Testis (tissue), 2 donors: ENCODE measurements at regions not wholly inside any gene's neighbourhood (a gene's known extent, or its start where the extent isn't known, plus 50 kb on each side); places are given as distances from the start of the nearest gene placed in this dataset.

Source experiments
- DNase-seq: peaks from one replicate; pipeline ENCODE4 v3.0.0-alpha.2; 2019
- H3K27ac ChIP-seq, 2 donors: fragments of 200-600 bp; sonication (generic); one replicate each; pipeline ENCODE4 v1.5.1; 2019
- H3K27me3 ChIP-seq: fragments of 200-600 bp; sonication (generic); one replicate; pipeline ENCODE4 v1.5.1; 2019
- H3K36me3 ChIP-seq: fragments of 200-600 bp; sonication (generic); one replicate; pipeline ENCODE4 v1.5.1; 2017; ENCODE audit warnings: low read depth; ENCODE audit errors: missing control alignments
- H3K4me1 ChIP-seq: fragments of 200-600 bp; sonication (generic); one replicate; pipeline ENCODE4 v1.5.1; 2019
- H3K4me3 ChIP-seq, 2 donors: fragments of 200-600 bp; sonication (generic); one replicate each; pipeline ENCODE4 v1.5.1; 2017 to 2019
- H3K9me3 ChIP-seq: fragments of 200-600 bp; sonication (generic); one replicate; pipeline ENCODE4 v1.5.1; 2017
- POLR2A ChIP-seq: fragments of 450-650 bp; IDR thresholded peaks from one replicate; pipeline ENCODE4 v1.6.1; 2017; ENCODE audit warnings: antibody characterized with exemption, mild to moderate bottlenecking, moderate library complexity
- WGBS, 2 donors: methylation state at CpG; one replicate each; pipeline ENCODE4 v1.1.5; 2018; 5-methylcytosine and 5-hydroxymethylcytosine counted together
- intact Hi-C: fragments of 100-400 bp; cut with DNase I; formaldehyde crosslinking; loops from one replicate; pipeline ENCODE4 v1.15.1; 2023; ENCODE audit warnings: low total_unique reads
- TF ChIP-seq, protein P1 (sequence below), 3 experiments: fragments of 450-650 bp in 2 of 3; fragments of 200-600 bp in 1 of 3; sonication (generic) in 1 of 3; IDR thresholded peaks; one replicate each; pipeline ENCODE4 v1.5.1; 2016 to 2019; ENCODE audit warnings: antibody characterized with exemption in 3 of 3, mild to moderate bottlenecking in 2 of 3, moderate library complexity in 1 of 3

DNA sequence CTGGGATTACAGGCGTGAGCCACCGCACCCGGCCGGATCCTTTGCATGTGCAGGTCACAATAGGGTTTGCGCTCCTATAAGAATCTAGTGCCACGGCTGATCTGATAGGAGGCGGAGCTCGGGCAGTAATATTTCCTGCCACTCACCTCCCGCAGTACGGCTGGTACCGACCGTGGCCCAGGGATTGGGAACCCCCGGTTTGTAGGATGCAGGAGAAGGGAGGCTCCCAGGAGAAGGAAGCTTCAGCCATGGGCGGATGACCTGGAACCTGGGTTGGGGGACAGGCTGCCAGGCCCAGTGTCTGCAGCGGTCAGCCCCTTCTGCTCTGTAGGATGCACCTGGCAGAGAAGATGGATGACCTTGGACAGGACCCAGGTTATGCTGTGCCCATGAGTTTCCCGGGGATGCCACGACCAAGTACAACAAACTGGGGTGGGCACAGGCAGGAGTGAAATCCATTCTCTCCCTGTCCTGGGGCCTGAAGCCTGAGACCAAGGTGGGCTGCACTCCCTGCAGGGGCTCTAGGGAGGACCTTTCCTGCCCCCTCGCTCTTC is 818.9 kb downstream of the BRD1 start:
- DNase-seq, result peak; percentile 9
- WGBS, 2 donors, result 79 to 94% methylated on average over 12 to 18 of the region's 18 CpGs

GRCh38 chr22:49007013-49007653 is 820.5 kb downstream of the BRD1 start:
- no peak overlapping the region for H3K27ac ChIP-seq
- DNase-seq, result peak; percentile 37
- 51 to 55% methylated on average over 4 to 12 of the region's 12 CpGs for WGBS, 2 donors
- no peak overlapping the region for H3K4me3 ChIP-seq
- no peaks in the 10 kb centered on the region for H3K9me3 ChIP-seq
- H3K27me3 ChIP-seq, result no peaks in the 10 kb centered on the region
- H3K36me3 ChIP-seq, result no peaks in the 10 kb centered on the region
- intact Hi-C loops, result no loop called here
- TF ChIP-seq, protein P1, sequence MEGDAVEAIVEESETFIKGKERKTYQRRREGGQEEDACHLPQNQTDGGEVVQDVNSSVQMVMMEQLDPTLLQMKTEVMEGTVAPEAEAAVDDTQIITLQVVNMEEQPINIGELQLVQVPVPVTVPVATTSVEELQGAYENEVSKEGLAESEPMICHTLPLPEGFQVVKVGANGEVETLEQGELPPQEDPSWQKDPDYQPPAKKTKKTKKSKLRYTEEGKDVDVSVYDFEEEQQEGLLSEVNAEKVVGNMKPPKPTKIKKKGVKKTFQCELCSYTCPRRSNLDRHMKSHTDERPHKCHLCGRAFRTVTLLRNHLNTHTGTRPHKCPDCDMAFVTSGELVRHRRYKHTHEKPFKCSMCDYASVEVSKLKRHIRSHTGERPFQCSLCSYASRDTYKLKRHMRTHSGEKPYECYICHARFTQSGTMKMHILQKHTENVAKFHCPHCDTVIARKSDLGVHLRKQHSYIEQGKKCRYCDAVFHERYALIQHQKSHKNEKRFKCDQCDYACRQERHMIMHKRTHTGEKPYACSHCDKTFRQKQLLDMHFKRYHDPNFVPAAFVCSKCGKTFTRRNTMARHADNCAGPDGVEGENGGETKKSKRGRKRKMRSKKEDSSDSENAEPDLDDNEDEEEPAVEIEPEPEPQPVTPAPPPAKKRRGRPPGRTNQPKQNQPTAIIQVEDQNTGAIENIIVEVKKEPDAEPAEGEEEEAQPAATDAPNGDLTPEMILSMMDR (IDR thresholded peaks at IDR 0.05), result no peak
- no peak for TF ChIP-seq POLR2A
- peaks cover 5% of the 10 kb centered on the region for H3K4me1 ChIP-seq

More for the DNA sequence above, 818.9 kb downstream of the BRD1 start:
- intact Hi-C loops, result no loop called here
- H3K27ac ChIP-seq, result no peak overlapping the region
- H3K36me3 ChIP-seq, result no peaks in the 10 kb centered on the region
- H3K9me3 ChIP-seq, result no peaks in the 10 kb centered on the region
- H3K4me1 ChIP-seq, result peaks cover 6% of the 10 kb centered on the region
- no peaks in the 10 kb centered on the region for H3K27me3 ChIP-seq
- no peak overlapping the region for H3K4me3 ChIP-seq
- no peak for TF ChIP-seq POLR2A
- TF ChIP-seq, protein P1 (IDR thresholded peaks at IDR 0.05), result no peak

DNA sequence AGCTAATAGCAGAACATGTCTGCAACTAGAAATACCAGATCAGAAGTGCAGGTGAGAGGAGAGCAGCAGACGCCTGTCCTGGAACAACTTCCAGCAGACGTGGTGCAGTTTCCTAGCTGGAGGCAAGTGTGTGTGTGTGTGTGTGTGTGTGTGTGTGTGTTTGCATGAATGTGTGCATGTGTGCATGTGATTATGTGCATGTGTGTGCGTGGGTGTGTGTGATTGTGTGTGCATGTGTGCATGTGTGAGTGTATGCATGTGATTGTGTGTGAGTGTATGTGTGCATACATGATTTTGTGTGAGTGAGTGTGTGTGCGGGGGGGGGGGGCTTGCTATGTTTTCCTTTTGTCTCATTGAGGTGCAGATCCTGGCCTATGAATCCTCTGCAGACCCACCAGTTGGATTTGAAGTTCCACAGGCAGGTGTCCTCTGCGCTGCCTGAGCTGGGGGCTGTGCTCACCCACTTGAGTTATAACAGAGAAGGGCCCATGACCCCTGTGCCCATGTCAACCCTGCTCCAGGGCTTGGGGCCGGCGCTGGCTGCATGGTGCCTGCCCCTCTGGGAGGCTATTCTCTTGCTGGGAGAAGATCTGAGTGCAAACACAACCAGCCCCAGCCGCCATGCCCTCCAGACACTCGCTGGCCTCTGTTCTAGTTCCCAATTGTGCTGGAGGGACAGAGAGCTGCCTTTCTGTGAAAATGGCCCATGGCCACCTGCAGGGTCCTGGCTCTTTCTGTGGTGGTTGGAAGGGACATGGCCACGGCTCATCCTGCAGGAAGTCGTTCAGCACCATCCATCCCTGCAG is 821.3 kb downstream of the BRD1 start:
- H3K27me3 ChIP-seq, result no peaks in the 10 kb centered on the region
- intact Hi-C loops, result no loop called here
- DNase-seq, result no peak
- H3K4me3 ChIP-seq, result no peak overlapping the region
- TF ChIP-seq, protein P1 (IDR thresholded peaks at IDR 0.05), result no peak
- TF ChIP-seq POLR2A, result no peak
- no peaks in the 10 kb centered on the region for H3K9me3 ChIP-seq
- WGBS, 2 donors, result 81 to 89% methylated on average over 7 to 11 of the region's 11 CpGs
- H3K27ac ChIP-seq, result no peak overlapping the region
- no peaks in the 10 kb centered on the region for H3K36me3 ChIP-seq
- peaks cover 5% of the 10 kb centered on the region for H3K4me1 ChIP-seq

- no peaks in the 10 kb centered on the region for H3K36me3 ChIP-seq
- H3K9me3 ChIP-seq, result no peaks in the 10 kb centered on the region
- H3K4me3 ChIP-seq, result no peak overlapping the region
- DNase-seq, result no peak
- intact Hi-C loops, result no loop called here
- no peaks in the 10 kb centered on the region for H3K27me3 ChIP-seq
- WGBS, 2 donors, result 78 to 87% methylated on average over 2 to 7 of the region's 7 CpGs
- H3K27ac ChIP-seq, result no peak overlapping the region
- peaks cover 5% of the 10 kb centered on the region for H3K4me1 ChIP-seq
- TF ChIP-seq, protein P1 (IDR thresholded peaks at IDR 0.05), result no peak
- TF ChIP-seq POLR2A, result no peak
Measured at GRCh38 chr22:49005557-49005956, 822.1 kb downstream of the BRD1 start.
